Ishikawa (cell line): ENCODE measurements at regions not wholly inside any gene's neighbourhood (a gene's known extent, or its start where the extent isn't known, plus 50 kb on each side); places are given as distances from the start of the nearest gene placed in this dataset.

ENCODE experiments used
- CEBPB ChIP-seq: IDR thresholded peaks from 2 replicates; pipeline ENCODE4 v1.6.1; 2012
- CREB1 ChIP-seq: IDR thresholded peaks from 2 replicates; pipeline ENCODE4 v1.6.1; 2012; ENCODE audit warnings: low read depth
- EGR1 ChIP-seq: IDR thresholded peaks from 2 replicates; pipeline ENCODE4 v1.6.1; 2012
- EP300 ChIP-seq: IDR thresholded peaks from 2 replicates; pipeline ENCODE4 v1.6.1; 2012; ENCODE audit warnings: borderline replicate concordance
- FOXM1 ChIP-seq: IDR thresholded peaks from 2 replicates; pipeline ENCODE4 v1.6.1; 2012; ENCODE audit warnings: low read depth, borderline replicate concordance
- MAX ChIP-seq: IDR thresholded peaks from 2 replicates; pipeline ENCODE4 v1.6.1; 2012
- NFIC ChIP-seq: IDR thresholded peaks from 2 replicates; pipeline ENCODE4 v1.6.1; 2012
- RAD21 ChIP-seq: IDR thresholded peaks from 2 replicates; pipeline ENCODE4 v1.6.1; 2012; ENCODE audit warnings: low read depth
- TAF1 ChIP-seq: IDR thresholded peaks from 2 replicates; pipeline ENCODE4 v1.6.1; 2012; ENCODE audit warnings: low read depth, mild to moderate bottlenecking
- TCF12 ChIP-seq: IDR thresholded peaks from 2 replicates; pipeline ENCODE4 v1.6.1; 2012; ENCODE audit warnings: low read depth
- TEAD4 ChIP-seq: IDR thresholded peaks from 2 replicates; pipeline ENCODE4 v1.6.1; 2012
- YY1 ChIP-seq: IDR thresholded peaks from 2 replicates; pipeline ENCODE4 v1.6.1; 2012; ENCODE audit warnings: low read depth
- ZBTB7A ChIP-seq: IDR thresholded peaks from 2 replicates; pipeline ENCODE4 v1.6.1; 2012; ENCODE audit warnings: low read depth
- TF ChIP-seq, protein P1 (sequence below): IDR thresholded peaks from 2 replicates; pipeline ENCODE4 v1.6.1; 2012; ENCODE audit warnings: low read depth, mild to moderate bottlenecking
- TF ChIP-seq, protein P2 (sequence below): IDR thresholded peaks from 2 replicates; pipeline ENCODE4 v1.6.1; 2012

DNA sequence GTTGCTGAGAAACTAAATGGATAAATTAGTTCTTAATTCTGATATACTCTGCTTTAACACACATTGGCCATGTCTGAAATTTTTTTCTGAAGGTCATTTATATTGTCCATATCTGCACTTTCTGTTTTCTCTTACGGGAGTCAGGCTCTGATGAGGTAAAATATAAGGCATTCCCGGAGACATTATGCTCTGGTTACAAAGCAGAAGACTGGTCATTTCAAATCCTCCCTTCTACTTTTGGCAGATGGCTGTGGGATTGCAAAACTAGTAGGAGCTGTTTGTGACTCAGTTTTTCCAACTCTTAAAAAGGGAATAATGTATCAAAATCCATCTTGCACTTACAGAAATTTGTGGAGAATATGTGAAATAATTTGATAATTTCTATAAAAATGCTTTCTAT is 92.2 kb upstream of the CPHXL start:
- no peak for TF ChIP-seq CEBPB
- no peak for TF ChIP-seq MAX
- TF ChIP-seq, protein P1, sequence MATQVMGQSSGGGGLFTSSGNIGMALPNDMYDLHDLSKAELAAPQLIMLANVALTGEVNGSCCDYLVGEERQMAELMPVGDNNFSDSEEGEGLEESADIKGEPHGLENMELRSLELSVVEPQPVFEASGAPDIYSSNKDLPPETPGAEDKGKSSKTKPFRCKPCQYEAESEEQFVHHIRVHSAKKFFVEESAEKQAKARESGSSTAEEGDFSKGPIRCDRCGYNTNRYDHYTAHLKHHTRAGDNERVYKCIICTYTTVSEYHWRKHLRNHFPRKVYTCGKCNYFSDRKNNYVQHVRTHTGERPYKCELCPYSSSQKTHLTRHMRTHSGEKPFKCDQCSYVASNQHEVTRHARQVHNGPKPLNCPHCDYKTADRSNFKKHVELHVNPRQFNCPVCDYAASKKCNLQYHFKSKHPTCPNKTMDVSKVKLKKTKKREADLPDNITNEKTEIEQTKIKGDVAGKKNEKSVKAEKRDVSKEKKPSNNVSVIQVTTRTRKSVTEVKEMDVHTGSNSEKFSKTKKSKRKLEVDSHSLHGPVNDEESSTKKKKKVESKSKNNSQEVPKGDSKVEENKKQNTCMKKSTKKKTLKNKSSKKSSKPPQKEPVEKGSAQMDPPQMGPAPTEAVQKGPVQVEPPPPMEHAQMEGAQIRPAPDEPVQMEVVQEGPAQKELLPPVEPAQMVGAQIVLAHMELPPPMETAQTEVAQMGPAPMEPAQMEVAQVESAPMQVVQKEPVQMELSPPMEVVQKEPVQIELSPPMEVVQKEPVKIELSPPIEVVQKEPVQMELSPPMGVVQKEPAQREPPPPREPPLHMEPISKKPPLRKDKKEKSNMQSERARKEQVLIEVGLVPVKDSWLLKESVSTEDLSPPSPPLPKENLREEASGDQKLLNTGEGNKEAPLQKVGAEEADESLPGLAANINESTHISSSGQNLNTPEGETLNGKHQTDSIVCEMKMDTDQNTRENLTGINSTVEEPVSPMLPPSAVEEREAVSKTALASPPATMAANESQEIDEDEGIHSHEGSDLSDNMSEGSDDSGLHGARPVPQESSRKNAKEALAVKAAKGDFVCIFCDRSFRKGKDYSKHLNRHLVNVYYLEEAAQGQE, result no peak
- no peak for TF ChIP-seq RAD21
- no peak for TF ChIP-seq YY1
- TF ChIP-seq NFIC, result no peak
- TF ChIP-seq TEAD4, result no peak
- TF ChIP-seq EP300, result no peak
- no peak for TF ChIP-seq TCF12

DNA sequence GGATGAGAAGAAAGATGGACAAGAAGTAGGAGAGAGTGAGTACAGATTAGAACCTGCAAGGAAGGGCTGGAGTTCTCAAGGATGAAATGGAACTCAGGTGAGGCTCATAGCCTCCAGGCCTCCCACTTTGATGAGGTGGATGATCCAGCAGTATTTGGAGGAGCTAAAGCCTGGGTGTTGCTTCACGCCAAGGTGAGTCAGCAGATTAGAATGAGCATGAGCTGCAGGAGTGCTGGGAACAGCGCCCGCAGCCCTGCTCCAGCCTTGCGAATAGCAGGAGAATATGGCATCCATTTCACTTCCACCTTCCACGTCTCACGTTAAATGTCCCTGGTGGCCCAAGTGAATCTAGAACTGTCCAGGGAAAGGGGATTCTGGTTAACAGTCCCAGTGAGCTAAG is 94.4 kb upstream of the CPHXL start:
- TF ChIP-seq CREB1 (no peak), TAF1 (no peak), MAX (no peak), TEAD4 (no peak), NFIC (no peak), TCF12 (no peak), YY1 (no peak), EGR1 (no peak), EP300 (no peak), ZBTB7A (no peak), FOXM1 (no peak), RAD21 (no peak), CEBPB (no peak)
- TF ChIP-seq, protein P1, result no peak
- TF ChIP-seq, protein P2, sequence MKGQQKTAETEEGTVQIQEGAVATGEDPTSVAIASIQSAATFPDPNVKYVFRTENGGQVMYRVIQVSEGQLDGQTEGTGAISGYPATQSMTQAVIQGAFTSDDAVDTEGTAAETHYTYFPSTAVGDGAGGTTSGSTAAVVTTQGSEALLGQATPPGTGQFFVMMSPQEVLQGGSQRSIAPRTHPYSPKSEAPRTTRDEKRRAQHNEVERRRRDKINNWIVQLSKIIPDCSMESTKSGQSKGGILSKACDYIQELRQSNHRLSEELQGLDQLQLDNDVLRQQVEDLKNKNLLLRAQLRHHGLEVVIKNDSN, result no peak

DNA sequence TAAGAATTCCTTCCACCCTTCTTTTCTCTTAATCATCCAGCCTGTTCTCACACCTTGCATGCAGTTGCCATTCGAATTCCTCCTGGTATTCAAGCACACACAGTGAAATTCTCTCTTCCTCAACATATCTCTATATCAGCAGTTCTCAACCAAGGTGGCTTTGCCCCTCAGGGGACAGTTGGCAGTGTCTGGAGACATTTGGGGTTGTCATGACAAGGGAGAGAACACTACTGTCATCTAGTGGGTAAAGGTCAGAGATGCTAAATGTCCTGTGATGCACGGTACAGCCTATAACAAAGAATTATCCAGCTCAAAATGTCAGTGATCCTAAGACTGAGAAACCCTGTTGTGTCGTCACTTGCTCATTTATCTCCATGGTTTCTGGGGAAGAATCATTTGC is 94.8 kb upstream of the CPHXL start:
- no peak for TF ChIP-seq TAF1
- TF ChIP-seq CEBPB, result no peak
- TF ChIP-seq EP300, result no peak
- no peak for TF ChIP-seq MAX
- TF ChIP-seq CREB1, result no peak
- no peak for TF ChIP-seq EGR1
- TF ChIP-seq, protein P1, result no peak
- no peak for TF ChIP-seq NFIC
- TF ChIP-seq TCF12, result no peak
- no peak for TF ChIP-seq YY1
- no peak for TF ChIP-seq FOXM1
- no peak for TF ChIP-seq TEAD4
- TF ChIP-seq, protein P2, result no peak
- TF ChIP-seq RAD21, result no peak
- TF ChIP-seq ZBTB7A, result no peak

DNA sequence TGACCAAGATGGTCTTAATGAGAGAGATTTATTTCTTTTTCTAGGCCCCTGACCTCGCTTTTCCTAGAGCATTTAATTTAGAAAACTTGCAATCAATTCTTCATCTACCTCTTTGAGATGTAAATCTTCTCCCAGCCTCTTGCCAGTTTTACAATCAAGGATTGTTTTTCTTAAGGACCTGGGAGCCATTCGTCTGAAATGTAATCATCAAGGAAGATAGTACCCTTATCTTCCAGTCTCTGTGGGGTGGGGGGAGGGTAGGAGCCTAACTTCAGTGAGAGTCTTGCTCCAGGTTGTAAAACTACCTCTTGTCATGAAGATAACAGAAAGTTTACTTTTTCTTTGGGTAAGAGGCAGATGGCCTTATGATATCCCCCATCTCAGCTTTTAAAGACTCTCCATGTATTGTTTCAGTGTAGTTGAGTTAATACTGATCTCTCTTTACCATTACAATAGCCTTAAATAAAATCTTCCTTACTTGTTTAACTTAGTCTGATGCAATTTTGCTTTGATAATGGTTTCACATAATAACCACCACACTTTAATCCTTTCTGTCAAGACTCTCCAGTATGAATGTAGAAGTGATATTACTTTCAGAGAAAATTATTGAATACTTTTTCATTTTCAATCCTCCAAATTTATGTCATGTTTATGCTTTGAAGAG is 110.2 kb upstream of the CPHXL start:
- TF ChIP-seq ZBTB7A, result no peak
- TF ChIP-seq RAD21, result no peak
- TF ChIP-seq, protein P2, result no peak
- TF ChIP-seq TAF1, result no peak
- TF ChIP-seq YY1, result no peak
- TF ChIP-seq, protein P1, result no peak
- TF ChIP-seq EP300, result no peak
